ENCODE measurements at regions not wholly inside any gene's neighbourhood (a gene's known extent, or its start where the extent isn't known, plus 50 kb on each side); places are given as distances from the start of the nearest gene placed in this dataset.

DNA sequence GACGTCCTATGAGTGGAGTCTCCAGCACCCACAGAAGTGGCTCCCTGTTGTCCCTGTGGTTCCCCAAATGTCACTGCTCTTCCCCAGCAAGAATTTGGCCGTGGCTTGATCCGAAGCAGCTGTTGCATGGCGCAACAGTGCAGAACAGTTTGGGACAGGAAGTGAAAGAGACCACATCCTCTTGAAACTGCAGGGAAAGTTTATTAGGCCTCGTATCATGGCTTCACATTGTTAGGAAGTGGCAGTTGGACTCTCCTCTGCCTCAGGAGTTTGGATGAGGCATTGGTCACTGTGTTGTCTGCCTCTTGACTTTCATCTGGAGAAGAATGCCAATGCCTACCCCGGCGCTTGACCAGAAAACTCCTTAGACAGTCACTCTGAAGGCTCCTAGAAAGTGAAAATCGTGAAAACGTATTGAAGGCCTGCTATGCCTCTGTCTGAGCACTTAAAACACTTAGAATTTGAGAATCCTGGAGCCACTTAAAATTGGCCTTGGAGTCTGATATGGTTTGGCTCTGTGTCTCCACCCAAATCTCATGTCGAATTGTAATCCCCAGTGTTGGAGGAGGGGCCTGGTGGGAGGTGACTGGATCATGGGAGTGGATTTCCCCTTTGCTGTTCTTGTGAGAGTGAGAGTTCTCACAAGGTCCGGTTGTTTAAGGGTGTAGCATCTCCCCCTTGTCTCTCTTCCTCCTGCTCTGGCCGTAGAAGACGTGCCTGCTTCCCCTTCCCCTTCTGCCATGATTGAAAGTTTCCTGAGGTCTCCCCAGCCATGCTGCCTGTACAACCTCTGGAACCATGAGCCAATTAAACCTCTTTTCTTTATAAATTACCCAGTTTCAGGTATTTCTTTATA is 334.9 kb upstream of the JARID2 start:
- no peak for DNase-seq

DNA sequence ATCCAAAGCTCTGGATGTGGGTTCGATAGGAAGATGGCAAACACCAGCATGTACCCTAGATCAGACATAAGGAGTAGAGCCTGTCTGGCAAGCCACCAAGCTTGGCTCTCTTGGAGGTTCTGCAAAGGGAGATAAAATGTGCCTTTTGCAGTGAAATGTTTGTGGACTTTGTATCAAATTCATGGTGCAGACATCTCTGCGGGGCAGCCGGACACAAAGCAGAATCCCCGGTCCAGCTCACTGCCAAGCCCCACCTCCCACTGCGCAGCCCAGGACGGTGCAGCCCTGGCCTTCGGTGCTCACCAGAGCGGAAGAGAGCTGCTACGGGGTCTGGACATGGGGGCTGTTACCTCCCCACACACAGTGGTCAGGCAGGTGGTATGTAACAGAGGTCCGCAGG is 333.6 kb upstream of the JARID2 start:
- DNase-seq, result no peak

DNA sequence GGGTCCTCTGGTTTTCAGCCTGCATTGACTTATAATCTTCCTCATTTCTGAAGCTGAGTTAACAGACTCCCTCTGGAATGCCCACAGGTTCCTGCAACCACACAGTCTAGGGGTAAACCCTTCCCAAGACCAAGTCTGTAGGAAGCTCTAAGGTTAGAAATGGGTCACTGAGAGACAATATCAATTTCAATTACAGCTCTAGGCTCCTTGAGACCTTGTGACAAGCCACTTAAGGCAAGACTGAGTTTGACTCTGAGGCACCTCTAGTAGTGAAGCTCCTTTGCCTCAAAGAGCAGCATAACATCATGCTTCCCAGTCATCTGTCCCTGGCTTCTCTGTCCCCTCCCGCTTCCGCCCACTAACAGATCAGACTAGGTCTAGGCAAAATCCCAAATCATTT is 333.2 kb upstream of the JARID2 start:
- DNase-seq, result no peak

DNA sequence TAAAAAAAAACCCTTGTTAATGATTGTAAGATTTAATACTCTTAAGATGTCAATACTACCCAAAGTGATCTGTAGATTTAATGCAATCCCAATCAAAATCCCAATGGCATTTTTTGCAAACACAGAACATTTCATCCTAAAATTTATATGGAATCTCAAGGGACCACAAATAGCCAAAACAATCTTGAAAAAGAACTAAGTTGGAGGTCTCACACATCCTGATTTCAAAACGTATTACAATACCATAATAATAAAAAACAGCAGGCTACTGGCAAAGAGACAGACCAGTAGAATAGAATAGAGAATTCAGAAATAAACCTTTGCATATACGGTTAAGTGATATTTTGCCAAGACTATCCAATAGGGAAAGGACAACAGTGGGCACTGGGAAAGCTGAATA is 331.9 kb upstream of the JARID2 start:
- no peak for DNase-seq

DNA sequence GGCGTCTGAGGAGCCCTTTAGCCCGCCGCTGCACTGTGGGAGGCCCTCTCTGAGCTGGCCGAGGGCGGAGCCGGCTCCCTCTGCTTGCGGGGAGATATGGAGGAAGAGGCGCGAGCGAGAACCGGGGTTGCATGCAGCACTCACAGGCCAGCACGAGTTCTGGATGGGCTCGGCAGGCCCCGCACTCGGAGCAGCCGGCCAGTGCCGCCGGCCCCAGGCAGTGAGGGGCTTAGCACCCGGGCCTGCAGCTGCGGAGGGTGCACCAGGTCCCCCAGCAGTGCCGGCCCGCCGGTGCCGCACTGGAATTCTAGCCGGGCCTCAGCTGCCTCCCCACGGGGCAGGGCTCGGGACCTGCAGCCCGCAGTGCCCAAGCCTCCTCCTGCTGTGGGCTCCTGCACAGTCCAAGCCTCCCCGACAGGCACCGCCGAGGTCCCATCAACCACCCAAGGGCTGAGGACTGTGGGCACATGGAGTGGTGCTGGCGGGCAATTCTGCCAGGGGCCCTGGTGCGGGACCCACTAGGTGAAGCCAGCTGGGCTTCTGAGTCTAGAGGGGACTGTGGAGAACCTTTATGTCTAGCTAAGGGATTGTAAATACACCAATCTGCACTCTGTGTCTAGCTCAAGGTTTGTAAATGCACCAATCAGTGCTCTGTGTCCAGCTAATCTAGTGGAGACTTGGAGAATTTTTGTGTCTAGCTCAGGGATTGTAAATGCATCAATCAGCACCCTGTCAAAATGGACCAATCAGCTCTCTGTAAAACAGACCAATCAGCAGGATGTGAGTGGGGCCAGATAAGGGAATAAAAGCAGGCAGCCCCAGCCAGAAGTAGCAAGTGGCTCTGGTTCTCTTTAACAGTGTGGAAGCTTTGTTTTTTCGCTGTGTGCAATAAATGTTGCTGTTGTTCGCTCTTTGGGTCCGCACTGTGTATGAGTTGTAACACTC is 329.7 kb upstream of the JARID2 start:
- DNase-seq, result no peak

DNA sequence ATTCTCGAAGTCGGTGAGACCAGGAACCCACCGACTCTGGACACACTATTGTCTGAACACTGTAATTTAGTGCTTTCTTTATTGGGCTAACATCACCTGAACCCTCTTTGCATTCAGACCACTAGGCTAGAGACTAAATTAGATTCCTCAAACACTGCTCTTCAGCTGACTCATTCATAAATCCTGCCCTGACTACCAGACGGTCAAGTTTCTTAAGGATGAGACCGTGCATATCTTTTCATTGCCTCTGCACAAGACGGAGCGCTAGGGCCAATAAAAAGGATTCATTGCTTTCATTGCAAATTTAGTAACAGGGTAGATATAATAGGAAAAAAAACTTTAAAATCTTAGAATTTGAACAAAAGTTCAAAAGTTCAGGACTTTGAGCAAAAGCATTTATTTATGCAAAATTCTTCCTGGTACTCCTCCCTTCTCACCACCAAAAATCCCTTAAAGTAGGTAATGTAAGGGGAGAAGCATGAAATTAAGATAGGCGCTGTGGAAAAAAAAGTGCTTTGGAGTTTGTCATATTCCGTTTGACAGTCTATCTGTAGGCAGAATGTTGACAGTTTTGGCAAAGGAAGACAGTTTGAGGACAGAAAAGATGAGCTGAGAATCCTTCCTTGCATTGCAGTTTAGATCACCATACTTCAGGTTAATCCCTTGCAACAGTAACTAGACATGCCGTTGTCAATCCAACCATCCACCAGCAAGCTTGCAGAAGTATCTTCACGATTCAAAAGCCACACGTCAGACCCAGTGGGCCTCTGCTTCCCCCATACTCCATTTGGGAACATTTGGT is 328.6 kb upstream of the JARID2 start:
- no peak for DNase-seq

DNA sequence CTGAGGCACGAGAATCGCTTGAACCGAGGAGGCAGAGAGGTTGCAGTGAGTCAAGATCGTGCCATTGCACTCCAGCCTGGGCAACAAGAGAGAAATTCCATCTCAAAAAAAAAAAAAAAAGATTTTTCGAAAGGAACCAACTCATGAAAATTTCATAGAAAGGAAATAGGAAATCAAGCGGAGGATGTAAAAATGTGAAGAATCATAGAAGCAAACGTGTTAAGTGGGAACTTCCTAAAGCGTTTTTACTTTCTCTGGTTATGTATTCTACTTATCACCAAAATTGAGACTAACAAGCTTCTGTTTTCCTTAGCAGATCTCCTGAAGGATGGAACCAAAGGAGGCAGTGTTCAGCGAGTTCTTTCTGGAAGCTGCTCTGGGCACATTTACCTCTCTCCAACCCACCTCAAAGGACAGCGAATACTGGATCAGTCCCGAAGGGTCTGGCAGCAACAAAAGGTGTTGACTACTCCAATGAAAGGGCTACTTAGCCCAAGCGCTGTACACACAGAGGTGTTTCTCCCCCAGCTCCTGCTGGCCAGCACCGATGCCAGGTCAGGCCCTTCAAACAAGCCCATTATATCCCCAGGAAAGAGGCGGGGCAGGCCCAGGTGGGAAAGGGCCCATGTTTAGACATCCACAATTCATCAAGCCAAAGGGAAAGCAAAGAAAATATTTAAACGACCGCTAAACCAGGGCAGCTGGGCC is 327.5 kb upstream of the JARID2 start:
- no peak for DNase-seq

DNA sequence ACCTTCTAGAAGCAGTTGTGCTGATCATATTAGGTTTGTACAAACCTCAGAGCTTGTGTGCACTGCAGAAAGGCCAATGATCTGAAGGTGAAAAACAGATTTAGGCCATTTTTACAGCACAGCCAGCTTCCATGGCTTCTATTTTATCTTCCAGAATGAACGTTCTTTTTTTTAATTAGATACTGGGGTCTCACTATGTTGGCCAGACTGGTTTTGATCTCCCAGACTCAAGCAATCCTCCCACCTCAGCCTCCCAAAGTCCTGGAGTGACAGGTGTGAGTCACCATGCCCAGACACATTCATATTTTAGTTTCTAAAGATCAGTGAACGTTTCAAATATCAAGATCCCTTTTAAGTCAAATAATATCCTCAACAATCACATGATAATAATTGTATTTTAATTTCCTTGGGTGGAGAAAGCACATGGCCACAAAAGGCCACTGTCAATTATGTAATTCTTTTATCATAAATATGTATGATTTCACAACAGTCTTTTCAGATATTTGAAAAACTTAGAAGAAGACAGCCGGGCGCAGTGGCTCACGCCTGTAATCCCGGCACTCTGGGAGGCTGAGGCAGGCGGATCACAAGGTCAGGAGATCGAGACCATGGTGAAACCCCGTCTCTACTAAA is 326.7 kb upstream of the JARID2 start:
- DNase-seq, result no peak

DNA sequence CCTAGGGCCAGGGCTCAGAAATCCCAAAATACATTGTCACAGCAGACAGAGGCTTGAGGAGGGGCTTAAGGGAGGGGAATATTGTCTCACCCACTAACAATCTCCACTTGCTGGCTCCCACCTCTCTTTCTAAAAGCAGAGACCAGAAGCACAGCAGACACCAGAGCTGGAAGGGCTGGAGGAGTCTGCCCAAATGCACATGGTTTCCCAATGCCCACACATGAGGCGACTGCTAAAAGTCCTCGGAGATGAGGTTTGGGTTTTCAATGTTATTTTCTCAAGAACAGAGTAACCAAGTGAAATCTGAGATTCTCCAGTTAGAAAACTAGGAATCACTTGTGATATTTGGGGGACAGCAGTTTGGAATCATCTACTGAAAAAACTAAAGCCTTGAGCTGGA is 325.6 kb upstream of the JARID2 start:
- no peak for DNase-seq

DNA sequence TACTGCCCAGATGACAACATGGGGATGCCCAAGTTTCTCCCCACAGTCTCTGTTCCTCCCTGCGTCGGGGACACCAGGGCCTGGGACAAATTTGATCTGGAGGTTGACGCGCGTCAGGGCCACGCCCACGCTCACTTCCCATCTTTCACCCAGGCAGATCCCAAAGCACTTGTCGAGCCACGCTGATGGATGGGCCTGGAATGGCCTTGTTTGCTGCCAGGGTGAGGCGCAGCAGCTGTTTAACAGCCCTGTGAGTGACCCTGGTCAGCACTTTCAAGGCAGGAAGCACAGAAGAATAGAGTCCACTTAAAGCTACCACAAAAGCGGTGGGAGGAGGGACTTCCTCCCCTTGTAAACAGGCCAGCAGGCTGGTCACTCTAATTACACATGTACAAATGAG is 324.7 kb upstream of the JARID2 start:
- DNase-seq, result peak; percentile 72

DNA sequence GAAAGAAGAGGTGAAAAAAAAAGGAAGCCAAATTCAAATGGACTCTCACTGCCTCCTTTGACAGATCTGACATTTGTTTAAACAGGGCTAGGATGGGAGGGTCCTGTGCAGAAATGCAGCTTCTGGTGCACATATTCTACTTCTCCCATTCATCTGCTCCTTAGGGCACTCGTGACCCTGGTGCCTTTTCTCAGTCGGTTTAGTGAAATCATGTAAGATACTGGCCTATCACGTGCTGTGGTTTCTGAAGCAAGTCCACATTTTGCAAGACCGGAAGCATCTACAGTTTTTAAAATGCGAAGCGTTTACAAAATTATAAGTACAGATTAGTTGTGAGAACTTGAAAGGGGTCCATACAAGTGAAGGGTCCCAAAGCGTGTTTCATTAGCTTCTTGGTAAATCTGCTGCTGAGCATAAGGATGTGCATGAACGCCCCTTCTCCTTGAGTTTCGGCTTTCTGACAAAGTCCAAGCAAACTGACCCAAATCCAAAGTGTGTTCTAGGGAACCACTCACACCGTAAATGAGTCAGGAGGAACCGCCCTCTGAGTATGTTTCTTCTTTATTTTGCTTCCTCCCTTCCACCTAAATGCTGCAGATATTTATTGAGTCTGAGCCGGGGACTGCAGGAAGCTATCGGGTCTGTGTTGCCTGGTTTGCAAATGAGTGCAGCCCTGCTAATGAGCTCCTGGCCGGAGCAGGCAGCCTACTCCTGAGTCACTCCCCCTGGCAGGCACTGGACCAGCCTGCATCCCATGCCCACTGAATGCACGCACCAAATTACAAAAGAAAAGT is 323.8 kb upstream of the JARID2 start:
- DNase-seq, result peak; percentile 55

DNA sequence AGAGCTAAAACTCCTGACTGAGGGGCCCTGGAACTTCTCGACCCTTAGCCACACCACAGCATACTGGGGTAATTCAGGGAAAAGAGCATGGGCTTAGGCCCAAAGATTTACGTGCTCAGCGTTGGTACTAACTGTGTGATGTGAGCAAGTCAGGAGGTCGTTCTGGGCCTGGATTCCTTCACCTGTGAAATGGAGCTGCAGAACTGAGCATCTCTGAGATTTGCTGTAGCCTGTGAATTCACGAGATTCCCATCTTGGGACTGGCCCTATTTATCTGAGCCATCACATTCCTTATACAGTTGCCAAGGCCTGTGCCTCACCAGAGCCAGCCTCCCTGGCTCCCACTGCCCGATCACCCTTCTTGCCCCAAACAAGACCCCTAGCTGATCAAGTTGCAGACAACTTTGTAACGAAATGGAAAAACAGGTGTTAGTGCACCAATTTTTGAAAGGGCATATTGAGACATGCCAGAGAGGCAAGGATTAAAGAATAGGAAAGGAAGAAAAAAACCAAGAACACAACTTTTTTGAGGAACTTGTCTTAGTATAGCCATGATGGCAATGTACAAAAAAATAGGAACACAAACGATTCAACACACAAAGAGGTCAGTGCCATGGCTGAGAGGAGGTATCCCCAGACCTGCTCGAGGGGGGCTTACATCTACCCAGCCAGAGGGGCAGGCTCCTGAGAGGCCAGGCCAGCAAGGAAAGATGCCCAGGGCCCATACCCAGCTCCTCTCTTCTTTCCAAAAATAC is 323.0 kb upstream of the JARID2 start:
- DNase-seq, result no peak

DNA sequence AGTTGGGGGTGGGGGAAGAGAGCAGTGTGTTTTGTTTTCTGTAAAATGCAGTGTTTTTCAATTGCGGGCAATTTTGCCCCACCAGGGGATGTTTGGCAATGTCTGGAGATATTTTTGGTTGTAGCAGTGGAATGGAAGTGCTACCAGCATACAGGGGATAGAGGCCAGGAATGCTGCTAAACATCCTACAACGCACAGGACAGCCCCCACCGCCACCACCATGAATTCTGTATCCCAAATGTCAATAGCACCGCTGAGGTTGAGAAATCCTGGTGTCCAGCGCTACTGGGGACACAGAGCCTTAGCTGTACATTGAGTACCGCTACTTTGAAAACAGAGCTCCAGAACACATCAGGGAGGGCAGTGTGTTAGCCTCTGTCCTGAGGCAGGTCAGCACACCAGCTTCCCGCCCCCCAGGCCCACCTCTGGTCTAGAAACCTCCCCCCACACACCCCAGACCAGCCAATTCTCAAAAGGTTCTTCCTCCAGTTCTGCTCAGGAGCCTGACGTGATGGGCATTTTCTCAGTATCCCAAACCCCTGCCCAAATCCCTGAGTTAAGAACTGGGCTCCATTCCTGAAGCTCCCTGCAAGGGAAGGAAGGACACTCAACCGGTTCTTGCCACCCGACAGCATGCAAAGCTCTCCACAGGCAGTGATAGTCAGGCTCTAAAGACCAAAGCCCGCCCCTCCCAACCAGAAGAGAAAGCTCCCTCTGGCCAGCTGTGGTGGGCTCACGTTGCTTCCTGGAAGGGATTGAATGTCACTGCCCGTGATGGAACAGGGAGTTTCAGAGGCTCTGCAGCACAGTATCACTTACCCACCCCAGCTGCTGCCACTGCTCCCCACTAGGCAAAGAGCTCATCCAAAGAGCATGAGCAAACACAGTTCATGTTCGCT is 321.5 kb upstream of the JARID2 start:
- peak; percentile 67 for DNase-seq

DNA sequence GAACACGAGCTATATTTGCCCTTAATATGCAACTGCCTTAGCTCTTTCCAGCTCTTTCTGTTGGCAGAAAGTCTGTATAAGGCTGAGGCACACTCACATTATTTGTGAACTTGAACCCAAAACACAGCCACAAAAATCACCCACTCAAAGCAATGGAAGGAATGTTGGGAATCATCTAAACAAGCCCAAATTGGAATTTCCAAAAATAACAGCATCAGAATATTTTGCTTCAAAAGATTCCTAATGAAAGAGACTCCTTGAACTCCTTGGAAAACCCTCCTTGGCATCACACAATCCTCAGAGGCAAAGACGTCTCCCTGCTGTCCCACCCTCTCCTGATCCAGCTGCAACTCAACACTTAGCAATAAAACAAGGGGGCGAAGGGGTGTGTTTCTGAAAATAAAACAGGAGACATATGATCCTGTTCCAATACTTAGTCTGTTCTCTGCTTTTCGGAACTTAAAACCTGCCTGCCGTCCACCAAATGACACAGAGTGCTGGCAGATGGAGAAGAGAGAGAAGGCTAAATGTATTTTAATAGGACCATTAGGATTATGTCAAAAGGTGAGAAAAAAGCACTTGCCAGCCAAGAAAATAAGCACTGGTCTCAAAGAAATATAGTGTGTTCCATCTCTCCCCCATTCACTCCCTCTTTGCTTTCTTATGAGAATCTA is 320.7 kb upstream of the JARID2 start:
- DNase-seq, result no peak

DNA sequence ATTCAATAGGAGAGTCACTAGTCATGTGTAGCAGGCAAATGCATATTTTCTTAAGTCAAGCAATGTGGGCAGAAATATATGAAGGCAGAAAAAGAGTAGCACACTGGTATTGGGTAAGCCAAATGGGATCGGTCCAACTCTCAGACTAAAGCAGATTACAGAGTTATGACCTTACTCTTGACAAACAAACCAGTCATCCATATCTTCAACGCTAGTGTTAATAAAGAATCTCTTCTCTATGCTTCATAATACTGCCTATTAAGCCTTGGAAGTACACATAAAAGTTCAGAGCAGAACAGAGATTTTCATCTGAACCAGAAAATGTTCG is 320.2 kb upstream of the JARID2 start:
- DNase-seq, result no peak

DNA sequence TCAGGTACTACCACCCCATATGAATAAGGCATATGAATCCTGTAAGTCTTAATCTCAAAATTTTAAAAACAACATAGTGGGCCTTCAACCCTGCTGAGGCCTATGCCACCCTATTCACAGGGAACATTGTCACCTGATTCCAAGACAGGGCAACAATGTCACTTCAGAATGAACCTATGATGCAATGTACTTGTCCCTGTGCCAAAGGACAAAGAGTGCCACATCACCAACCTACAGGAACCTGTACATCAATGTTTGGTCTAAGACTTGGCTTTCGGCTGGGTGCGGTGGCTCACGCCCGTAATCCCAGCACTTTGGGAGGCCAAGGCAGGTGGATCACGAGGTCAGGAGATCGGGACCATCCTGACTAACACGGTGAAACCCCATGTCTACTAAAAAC is 318.5 kb upstream of the JARID2 start:
- DNase-seq, result no peak

DNA sequence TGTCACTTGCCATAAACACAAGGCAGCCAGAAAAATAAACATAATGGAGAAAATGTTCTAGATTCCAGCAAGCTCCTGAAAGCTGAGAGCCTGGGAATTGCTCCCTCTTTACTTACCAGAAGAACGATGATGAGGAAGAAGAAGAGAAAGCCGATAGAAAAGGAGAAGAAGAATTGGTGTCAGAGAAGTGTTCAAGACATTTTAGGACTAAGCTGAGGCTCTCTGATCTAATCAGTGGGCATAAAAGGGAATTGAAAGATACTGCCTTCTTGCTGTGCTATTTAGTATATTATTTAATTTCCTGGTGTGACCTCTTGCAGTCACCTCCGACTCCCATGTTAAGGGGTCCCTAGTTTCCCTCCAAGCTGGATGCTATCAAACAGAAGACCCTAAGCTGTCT is 316.6 kb upstream of the JARID2 start:
- no peak for DNase-seq

DNA sequence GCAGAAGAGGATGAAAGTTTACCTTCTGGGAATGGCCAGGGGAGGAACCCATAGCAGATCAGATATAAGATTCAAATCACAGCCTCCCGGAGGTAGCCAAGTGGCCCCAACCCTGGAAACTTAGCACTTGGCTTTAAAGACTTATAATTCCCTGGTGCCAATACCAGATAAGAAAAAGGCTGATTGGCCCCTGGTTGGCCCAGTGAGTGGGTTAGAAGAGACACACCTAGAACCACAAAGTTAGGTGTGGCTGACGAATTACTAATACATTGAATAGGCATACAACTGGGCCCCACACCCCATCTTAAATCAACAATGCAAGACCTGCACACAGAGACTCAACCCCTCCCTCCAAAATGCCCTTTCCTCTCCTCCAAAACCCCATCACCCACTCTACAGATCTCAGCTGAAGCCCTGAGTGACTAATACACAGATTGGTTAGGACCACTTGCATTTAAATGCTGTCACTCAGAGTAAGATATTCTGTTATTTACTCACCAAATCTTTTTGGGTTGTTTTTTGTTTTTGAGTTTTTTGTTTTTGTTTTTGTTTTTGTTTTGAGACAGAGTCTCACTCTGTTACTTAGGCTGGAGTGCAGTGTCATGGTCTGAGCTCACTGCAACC is 315.4 kb upstream of the JARID2 start:
- DNase-seq, result no peak

Measured in eye (tissue), 1 donor.